SK-N-SH treated with all-trans-retinoic acid at 6 μM for 48 hours (cell line): ENCODE measurements at regions not wholly inside any gene's neighbourhood (a gene's known extent, or its start where the extent isn't known, plus 50 kb on each side); places are given as distances from the start of the nearest gene placed in this dataset.

Experiments
- BACH2 ChIP-seq: fragments of 250-450 bp; sonication (Bioruptor Pico); IDR thresholded peaks from 2 replicates; pipeline ENCODE4 v1.9.0; 2021; ENCODE audit warnings: mild to moderate bottlenecking, borderline replicate concordance
- ISL1 ChIP-seq: fragments of 250-450 bp; sonication (Bioruptor Pico); IDR thresholded peaks from 2 replicates; pipeline ENCODE4 v2.1.2; 2022; ENCODE audit warnings: mild to moderate bottlenecking, moderate library complexity
- RARB ChIP-seq: fragments of 250-450 bp; sonication (Bioruptor Pico); IDR thresholded peaks from 2 replicates; pipeline ENCODE4 v1.8.0; 2021; ENCODE audit warnings: mild to moderate bottlenecking, moderate library complexity
- SNAI2 ChIP-seq: fragments of 250-450 bp; sonication (Bioruptor Pico); IDR thresholded peaks from 2 replicates; pipeline ENCODE4 v1.5.0; 2020; ENCODE audit warnings: mild to moderate bottlenecking, moderate library complexity
- TOX ChIP-seq: fragments of 250-450 bp; sonication (Bioruptor Pico); IDR thresholded peaks from 2 replicates; pipeline ENCODE4 v1.8.0; 2021; ENCODE audit warnings: mild to moderate bottlenecking, moderate library complexity, borderline replicate concordance
- ZFP30 ChIP-seq: fragments of 450-650 bp; formaldehyde crosslinking; IDR thresholded peaks from 2 replicates; pipeline ENCODE4 v1.5.0; 2022; ENCODE audit warnings: mild to moderate bottlenecking, moderate library complexity
- TF ChIP-seq, protein P1 (sequence below): fragments of 250-450 bp; sonication (Bioruptor Pico); IDR thresholded peaks from 2 replicates; pipeline ENCODE4 v1.5.1; 2021; ENCODE audit warnings: mild to moderate bottlenecking, moderate library complexity
- TF ChIP-seq, protein P2 (sequence below): fragments of 250-450 bp; sonication (Bioruptor Pico); IDR thresholded peaks from 2 replicates; pipeline ENCODE4 v1.8.0; 2020; ENCODE audit warnings: mild to moderate bottlenecking, moderate library complexity, borderline replicate concordance

DNA sequence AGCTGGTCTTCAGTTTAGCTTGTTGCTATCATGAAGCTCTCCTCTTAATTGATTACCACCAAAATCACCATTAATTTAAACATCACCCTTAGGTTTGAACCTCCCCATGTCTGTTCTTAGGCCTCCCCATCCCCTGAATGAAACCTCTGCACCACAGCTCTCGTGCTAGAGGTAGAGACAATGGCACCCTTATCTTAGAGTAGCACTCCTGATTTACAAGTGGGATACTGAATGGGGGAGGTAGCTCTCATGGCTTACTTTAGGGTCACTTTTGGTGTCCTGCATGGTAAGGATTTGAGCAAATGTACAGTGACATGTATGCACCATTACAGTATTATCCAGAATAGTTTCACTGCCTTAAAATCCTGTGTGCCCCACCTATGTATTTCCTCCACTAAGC lies 115.6 kb upstream of the ADTRP start:
- TF ChIP-seq ISL1 (CRISPR knock-in tag) (no peak), RARB (no peak), BACH2 (CRISPR knock-in tag) (no peak), TOX (CRISPR knock-in tag) (no peak), ZFP30 (CRISPR knock-in tag) (no peak), SNAI2 (CRISPR knock-in tag) (no peak)
- TF ChIP-seq, protein P1, sequence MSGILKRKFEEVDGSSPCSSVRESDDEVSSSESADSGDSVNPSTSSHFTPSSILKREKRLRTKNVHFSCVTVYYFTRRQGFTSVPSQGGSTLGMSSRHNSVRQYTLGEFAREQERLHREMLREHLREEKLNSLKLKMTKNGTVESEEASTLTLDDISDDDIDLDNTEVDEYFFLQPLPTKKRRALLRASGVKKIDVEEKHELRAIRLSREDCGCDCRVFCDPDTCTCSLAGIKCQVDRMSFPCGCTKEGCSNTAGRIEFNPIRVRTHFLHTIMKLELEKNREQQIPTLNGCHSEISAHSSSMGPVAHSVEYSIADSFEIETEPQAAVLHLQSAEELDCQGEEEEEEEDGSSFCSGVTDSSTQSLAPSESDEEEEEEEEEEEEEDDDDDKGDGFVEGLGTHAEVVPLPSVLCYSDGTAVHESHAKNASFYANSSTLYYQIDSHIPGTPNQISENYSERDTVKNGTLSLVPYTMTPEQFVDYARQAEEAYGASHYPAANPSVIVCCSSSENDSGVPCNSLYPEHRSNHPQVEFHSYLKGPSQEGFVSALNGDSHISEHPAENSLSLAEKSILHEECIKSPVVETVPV (CRISPR knock-in tag), result no peak
- TF ChIP-seq, protein P2, sequence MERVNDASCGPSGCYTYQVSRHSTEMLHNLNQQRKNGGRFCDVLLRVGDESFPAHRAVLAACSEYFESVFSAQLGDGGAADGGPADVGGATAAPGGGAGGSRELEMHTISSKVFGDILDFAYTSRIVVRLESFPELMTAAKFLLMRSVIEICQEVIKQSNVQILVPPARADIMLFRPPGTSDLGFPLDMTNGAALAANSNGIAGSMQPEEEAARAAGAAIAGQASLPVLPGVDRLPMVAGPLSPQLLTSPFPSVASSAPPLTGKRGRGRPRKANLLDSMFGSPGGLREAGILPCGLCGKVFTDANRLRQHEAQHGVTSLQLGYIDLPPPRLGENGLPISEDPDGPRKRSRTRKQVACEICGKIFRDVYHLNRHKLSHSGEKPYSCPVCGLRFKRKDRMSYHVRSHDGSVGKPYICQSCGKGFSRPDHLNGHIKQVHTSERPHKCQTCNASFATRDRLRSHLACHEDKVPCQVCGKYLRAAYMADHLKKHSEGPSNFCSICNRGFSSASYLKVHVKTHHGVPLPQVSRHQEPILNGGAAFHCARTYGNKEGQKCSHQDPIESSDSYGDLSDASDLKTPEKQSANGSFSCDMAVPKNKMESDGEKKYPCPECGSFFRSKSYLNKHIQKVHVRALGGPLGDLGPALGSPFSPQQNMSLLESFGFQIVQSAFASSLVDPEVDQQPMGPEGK, result no peak
